Fibroblast of lung (primary cell): ENCODE measurements at regions not wholly inside any gene's neighbourhood (a gene's known extent, or its start where the extent isn't known, plus 50 kb on each side); places are given as distances from the start of the nearest gene placed in this dataset.

ENCODE experiments used
- EZH2 ChIP-seq: IDR thresholded peaks from 2 replicates; pipeline ENCODE4 v1.5.1; 2012; ENCODE audit warnings: low read length, control low read depth, mild to moderate bottlenecking; ENCODE audit errors: missing control alignments
- TF ChIP-seq, protein P1 (sequence below), 2 donors: IDR thresholded peaks in 1 of 2; conservative IDR thresholded peaks in 1 of 2; 1 replicate in 1 of 2; 2 replicates in 1 of 2; pipeline ENCODE4 v1.5.1; 2011 to 2012; ENCODE audit warnings: low read length in 2 of 2, control low read depth in 1 of 2, inconsistent platforms in 1 of 2, low read depth in 1 of 2, mild to moderate bottlenecking in 1 of 2

DNA sequence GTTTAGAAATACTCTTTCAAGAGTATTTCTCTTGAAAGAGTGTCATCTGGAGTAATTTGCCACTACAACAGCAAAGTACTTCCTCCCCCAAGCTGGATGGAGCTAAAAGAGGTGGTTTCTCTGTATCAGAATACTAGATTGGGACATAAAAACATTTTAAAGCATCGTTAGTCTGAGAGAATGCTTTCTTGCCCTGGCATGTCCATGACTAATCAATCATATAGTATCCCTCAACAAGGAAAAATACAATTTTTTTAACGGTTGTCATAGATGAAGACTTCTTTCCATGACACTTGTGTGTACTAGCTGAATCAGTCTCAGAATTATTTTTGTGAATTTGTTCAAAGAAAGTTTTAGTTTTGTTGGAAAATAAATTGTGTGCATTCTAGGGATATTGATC lies 237.9 kb downstream of the NEBL start:
- TF ChIP-seq, protein P1, sequence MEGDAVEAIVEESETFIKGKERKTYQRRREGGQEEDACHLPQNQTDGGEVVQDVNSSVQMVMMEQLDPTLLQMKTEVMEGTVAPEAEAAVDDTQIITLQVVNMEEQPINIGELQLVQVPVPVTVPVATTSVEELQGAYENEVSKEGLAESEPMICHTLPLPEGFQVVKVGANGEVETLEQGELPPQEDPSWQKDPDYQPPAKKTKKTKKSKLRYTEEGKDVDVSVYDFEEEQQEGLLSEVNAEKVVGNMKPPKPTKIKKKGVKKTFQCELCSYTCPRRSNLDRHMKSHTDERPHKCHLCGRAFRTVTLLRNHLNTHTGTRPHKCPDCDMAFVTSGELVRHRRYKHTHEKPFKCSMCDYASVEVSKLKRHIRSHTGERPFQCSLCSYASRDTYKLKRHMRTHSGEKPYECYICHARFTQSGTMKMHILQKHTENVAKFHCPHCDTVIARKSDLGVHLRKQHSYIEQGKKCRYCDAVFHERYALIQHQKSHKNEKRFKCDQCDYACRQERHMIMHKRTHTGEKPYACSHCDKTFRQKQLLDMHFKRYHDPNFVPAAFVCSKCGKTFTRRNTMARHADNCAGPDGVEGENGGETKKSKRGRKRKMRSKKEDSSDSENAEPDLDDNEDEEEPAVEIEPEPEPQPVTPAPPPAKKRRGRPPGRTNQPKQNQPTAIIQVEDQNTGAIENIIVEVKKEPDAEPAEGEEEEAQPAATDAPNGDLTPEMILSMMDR (conservative IDR thresholded peaks at IDR 0.05 in 1 of 2, IDR thresholded peaks at IDR 0.05 in 1 of 2; ENCODE audit: low read depth in 1 of 2, low read length in 2 of 2) = no peak
- TF ChIP-seq EZH2 = no peak
